DOHH2 (cell line): ENCODE measurements at regions not wholly inside any gene's neighbourhood (a gene's known extent, or its start where the extent isn't known, plus 50 kb on each side); places are given as distances from the start of the nearest gene placed in this dataset.

Experiments used
- CTCF ChIP-seq: fragments of 200-600 bp; sonication (generic); IDR thresholded peaks from one replicate; pipeline ENCODE4 v1.5.1; 2014; ENCODE audit warnings: antibody characterized with exemption, mild to moderate bottlenecking, low read depth, low read length; ENCODE audit not compliant: poor library complexity, severe bottlenecking
- EZH2phosphoT487 ChIP-seq: fragments of 200-600 bp; sonication (generic); IDR thresholded peaks from 2 replicates; pipeline ENCODE4 v1.6.1; 2017; ENCODE audit warnings: borderline replicate concordance, mild to moderate bottlenecking, antibody characterized with exemption, low read length, moderate library complexity, mixed read lengths

- TF ChIP-seq CTCF: no peak
- TF ChIP-seq EZH2phosphoT487: no peak
Observed at GRCh38 chr5:124561451-124561850, 185.0 kb downstream of the ZNF608 start.
